ENCODE measurements at regions not wholly inside any gene's neighbourhood (a gene's known extent, or its start where the extent isn't known, plus 50 kb on each side); places are given as distances from the start of the nearest gene placed in this dataset.

GRCh38 chr15:38079236-38079635, 144.8 kb downstream of the TMCO5A start:
- H3K4me3 Mint-ChIP-seq (ENCODE audit: unreplicated experiment), result no peak overlapping the region
- TF ChIP-seq CTCF (IDR thresholded peaks at IDR 0.05; ENCODE audit: unreplicated experiment), result no peak
- no peaks in the 10 kb centered on the region for H3K4me1 Mint-ChIP-seq (ENCODE audit: insufficient read depth, unreplicated experiment)
- BruUV-seq (replicated peaks), result no TSS peak
- intact Hi-C loops (cut with micrococcal nuclease), result no loop called here
- ChIA-PET POLR2A (interaction anchor here (2.2 kb wide), 1 partner anchor 172 kb away, joined by 8 read pairs; the partner anchor contains the start of gene SPRED1), CTCF (no interaction called here)
- no peak for DNase-seq (ENCODE audit: unreplicated experiment)
- no peaks in the 10 kb centered on the region for H3K9me3 Mint-ChIP-seq (ENCODE audit: unreplicated experiment)
- H3K27me3 Mint-ChIP-seq (ENCODE audit: insufficient read depth, unreplicated experiment), result no peaks in the 10 kb centered on the region
- H3K36me3 Mint-ChIP-seq (ENCODE audit: insufficient read depth, unreplicated experiment), result no peaks in the 10 kb centered on the region
- no peak overlapping the region for H3K27ac Mint-ChIP-seq (ENCODE audit: low read depth, unreplicated experiment)

- Mint-ChIP-seq H3K4me3 (ENCODE audit: unreplicated experiment) (no peak overlapping the region), H3K36me3 (ENCODE audit: insufficient read depth, unreplicated experiment) (no peaks in the 10 kb centered on the region), H3K4me1 (ENCODE audit: insufficient read depth, unreplicated experiment) (peaks cover 5% of the 10 kb centered on the region), H3K9me3 (ENCODE audit: unreplicated experiment) (no peaks in the 10 kb centered on the region), H3K27ac (ENCODE audit: low read depth, unreplicated experiment) (no peak overlapping the region), H3K27me3 (ENCODE audit: insufficient read depth, unreplicated experiment) (no peaks in the 10 kb centered on the region)
- POLR2A ChIA-PET, result interaction anchor here (0.6 to 2.2 kb wide), 2 partner anchors 171 to 446 kb away, joined by 4 to 8 read pairs; partner anchors contain the start of gene SPRED1
- BruUV-seq (replicated peaks), result no TSS peak
- intact Hi-C loops (cut with micrococcal nuclease), result no loop called here
- no peak for DNase-seq (ENCODE audit: unreplicated experiment)
- TF ChIP-seq CTCF (IDR thresholded peaks at IDR 0.05; ENCODE audit: unreplicated experiment), result no peak
- CTCF ChIA-PET, result no interaction called here
Observed at GRCh38 chr15:38080651-38081275, 146.3 kb downstream of the TMCO5A start.

- H3K27ac Mint-ChIP-seq (ENCODE audit: low read depth, unreplicated experiment), result no peak overlapping the region
- ChIA-PET CTCF (interaction anchor here (0.7 to 1.1 kb wide), 3 partner anchors 9 to 182 kb away, joined by 3 to 4 read pairs (median 4); no protein-coding TSS in a partner anchor), POLR2A (interaction anchor here (1.1 to 1.4 kb wide), 2 partner anchors 11 to 380 kb away, joined by 3 to 4 read pairs; no protein-coding TSS in a partner anchor)
- no peaks in the 10 kb centered on the region for H3K36me3 Mint-ChIP-seq (ENCODE audit: insufficient read depth, unreplicated experiment)
- H3K9me3 Mint-ChIP-seq (ENCODE audit: unreplicated experiment), result no peaks in the 10 kb centered on the region
- H3K4me1 Mint-ChIP-seq (ENCODE audit: insufficient read depth, unreplicated experiment), result peaks cover 5% of the 10 kb centered on the region
- no peaks in the 10 kb centered on the region for H3K27me3 Mint-ChIP-seq (ENCODE audit: insufficient read depth, unreplicated experiment)
- H3K4me3 Mint-ChIP-seq (ENCODE audit: unreplicated experiment), result no peak overlapping the region
- BruUV-seq (replicated peaks), result no TSS peak
- peak; percentile 12 for DNase-seq (ENCODE audit: unreplicated experiment)
- TF ChIP-seq CTCF (IDR thresholded peaks at IDR 0.05; ENCODE audit: unreplicated experiment), result no peak
- intact Hi-C loops (cut with micrococcal nuclease), result no loop called here
Observed at GRCh38 chr15:38084289-38084688, 149.8 kb downstream of the TMCO5A start.

- TF ChIP-seq CTCF (IDR thresholded peaks at IDR 0.05; ENCODE audit: unreplicated experiment), result no peak
- no peaks in the 10 kb centered on the region for H3K27me3 Mint-ChIP-seq (ENCODE audit: insufficient read depth, unreplicated experiment)
- H3K4me3 Mint-ChIP-seq (ENCODE audit: unreplicated experiment), result no peak overlapping the region
- H3K9me3 Mint-ChIP-seq (ENCODE audit: unreplicated experiment), result no peaks in the 10 kb centered on the region
- POLR2A ChIA-PET, result interaction anchor here (0.7 to 1.4 kb wide), 3 partner anchors 11 to 133 kb away, joined by 3 to 4 read pairs (median 4); no protein-coding TSS in a partner anchor
- intact Hi-C loops (cut with micrococcal nuclease), result no loop called here
- H3K36me3 Mint-ChIP-seq (ENCODE audit: insufficient read depth, unreplicated experiment), result no peaks in the 10 kb centered on the region
- peaks cover 5% of the 10 kb centered on the region for H3K4me1 Mint-ChIP-seq (ENCODE audit: insufficient read depth, unreplicated experiment)
- DNase-seq (ENCODE audit: unreplicated experiment), result no peak
- BruUV-seq (replicated peaks), result no TSS peak
- no peak overlapping the region for H3K27ac Mint-ChIP-seq (ENCODE audit: low read depth, unreplicated experiment)
- CTCF ChIA-PET, result interaction anchor here (0.6 to 1.0 kb wide), 3 partner anchors 10 to 305 kb away, joined by 3 to 4 read pairs (median 3); no protein-coding TSS in a partner anchor
Observed at GRCh38 chr15:38085114-38085513, 150.7 kb downstream of the TMCO5A start.

Data from MCF 10A (cell line).